IPS-NIHi7 (cell line): ENCODE measurements at regions not wholly inside any gene's neighbourhood (a gene's known extent, or its start where the extent isn't known, plus 50 kb on each side); places are given as distances from the start of the nearest gene placed in this dataset.
"Not testable (repeated sequence)": the region's sequence is repeated elsewhere in the genome, so short reads cannot be mapped to it uniquely, and the experiment has no call there.

Experiments
- DNase-seq: peaks from one replicate; pipeline ENCODE4 v3.0.0; 2012; ENCODE audit warnings: mixed read lengths; ENCODE audit errors: extremely low spot score

DNA sequence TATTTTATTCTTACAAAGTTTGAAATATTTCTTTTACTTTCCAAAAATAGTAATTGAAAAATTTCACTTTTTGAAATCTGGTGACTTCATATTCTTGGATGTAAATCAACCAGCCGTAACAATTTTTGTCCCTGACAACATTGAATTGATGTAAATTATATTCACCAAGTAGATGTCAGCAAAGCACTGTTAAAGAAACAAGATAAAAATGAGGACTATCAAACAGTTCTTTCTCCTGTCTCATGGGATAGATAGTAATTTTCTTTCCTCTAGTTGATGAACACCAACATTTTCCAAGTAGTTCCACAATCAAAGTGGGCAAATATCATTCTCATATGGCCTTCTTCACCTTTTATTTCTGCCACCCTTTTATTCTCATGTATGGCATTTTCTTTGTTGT, 1461.9 kb downstream of the MAT2B start:
- no peak for DNase-seq

DNA sequence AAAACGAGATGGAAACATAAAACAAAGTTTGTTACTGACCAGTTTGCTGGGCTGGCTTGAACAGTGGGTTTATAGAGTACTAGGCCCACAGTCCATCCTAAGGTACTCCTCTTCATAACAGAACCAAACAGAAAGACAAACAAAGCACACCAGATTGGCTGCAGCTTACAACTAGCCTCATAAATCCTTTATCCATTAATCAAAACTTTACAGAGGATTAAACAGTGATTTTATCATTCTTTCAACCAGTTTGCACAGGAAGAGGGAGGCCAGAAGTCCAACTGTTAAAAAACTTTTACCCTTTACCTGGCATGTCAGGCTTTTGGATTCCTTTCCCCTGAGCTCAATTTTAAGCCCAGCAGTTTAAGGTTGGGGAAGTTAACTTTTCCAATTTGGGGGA, 1467.6 kb downstream of the MAT2B start:
- no peak for DNase-seq

DNA sequence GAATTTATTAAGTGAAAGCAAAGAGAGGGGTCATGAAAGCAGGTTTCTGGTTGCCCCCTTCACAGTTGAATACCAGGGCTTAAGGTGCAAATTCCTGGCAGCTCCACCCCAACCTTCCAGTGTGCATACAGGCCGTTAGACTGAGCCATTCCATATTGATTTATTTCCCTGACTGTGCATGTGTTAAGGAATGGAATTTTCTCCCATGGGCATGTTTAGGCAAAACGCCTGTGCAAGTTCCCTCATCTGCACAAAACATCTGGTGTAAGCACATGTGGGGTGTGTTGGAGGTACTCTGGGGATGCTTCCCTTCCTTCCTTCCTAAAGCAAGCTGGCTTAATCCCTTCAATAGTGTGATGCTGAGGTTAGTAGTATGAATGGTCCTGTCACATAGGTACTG, 1470.6 kb downstream of the MAT2B start:
- no peak for DNase-seq

- no peak for DNase-seq
These were observed 1475.1 kb downstream of the MAT2B start for GRCh38 chr5:164980480-164980879.

GRCh38 chr5:164998142-164998541, 1492.7 kb downstream of the MAT2B start:
- no peak for DNase-seq

DNA sequence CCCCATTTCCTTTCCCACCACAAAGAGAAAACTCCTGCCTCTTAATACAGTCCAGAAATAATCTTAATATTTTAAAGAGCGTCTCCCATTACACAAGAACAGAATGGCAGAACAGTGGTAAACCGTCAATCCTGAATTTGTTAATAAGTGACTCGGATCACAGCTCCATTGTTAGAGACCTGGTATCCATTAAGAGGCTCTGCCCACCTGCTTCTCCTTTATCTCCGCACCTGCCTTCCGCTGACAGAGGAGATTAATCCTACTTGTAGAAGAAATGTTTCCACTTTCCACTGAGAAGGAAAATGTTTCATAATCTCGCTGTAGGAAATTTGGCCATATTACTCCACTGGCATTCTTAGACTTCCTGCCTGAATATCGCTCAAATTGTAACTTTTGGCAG, 1493.2 kb downstream of the MAT2B start:
- DNase-seq: peak; percentile 10

DNA sequence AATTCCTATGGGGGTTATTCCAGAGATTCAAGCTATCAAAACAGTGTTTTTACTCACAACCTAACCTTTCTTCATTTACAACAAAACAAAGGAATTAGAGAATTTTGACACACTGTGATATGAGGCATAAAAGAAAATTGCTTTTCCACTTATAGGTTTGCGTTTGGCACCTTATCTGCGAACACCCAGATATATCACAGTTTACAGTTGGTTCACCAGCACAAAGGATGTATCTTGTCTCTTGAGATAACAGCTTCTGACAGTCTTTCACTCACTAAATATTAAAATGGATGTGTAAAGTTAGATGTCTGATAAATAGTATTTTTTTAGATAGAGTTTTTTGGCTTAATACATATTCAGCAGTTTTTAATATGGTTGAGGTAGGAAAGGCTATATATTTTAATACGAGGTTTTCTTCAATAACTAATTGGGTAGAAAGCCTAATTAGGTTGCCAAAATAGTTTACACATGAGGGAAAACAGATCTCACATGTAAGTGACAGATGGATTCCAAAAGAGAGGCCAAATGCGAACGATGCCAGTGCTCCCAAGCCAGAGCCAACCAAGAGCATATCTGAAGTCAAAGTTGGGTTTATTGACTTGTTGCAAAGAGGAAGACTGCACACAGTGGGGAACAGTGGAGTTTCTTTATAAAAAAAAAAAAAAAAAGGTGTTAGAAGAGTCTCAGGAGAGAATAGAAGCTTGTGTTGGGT, 1495.2 kb downstream of the MAT2B start:
- no peak for DNase-seq

DNA sequence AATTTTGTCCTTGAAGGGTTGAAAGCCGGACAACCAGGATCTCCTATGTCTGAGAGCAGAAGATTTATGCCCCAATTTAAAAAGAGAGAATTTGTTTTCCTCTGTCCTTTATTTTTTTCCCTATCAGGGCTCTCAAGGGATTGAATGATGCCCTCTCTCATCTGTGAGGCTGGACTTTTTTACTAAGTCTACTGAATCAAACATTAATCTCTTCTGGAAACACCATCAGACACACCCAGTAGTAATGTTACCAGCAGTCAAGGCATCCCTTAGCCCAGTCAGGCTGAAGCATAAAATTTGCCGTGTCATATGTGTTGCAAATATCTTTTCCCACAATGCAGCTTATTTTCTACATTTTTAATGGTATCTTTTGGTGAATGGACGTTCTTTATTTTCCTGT, 1497.9 kb downstream of the MAT2B start:
- no peak for DNase-seq

- DNase-seq: no peak
These were observed 1498.8 kb downstream of the MAT2B start for GRCh38 chr5:165004175-165004574.

DNA sequence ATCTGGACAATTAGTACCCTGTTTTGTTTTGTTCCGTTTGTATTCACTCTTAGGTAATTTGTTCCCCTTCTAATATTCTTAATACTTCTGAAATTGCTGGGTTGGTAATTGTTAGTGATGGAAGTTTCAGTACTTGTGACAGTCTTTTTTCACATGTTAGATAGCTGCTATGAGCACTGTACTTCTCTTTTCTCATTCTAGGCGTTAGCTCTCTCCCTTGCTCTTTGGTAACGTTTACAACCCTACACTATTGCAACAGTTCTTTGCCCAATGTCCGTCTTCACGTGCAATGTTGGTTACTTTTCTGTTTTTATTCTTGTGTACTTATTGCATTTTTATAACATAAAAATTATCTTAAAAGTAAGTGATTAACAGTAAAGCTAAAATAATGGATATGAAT, 1509.0 kb downstream of the MAT2B start:
- no peak for DNase-seq

- no peak for DNase-seq
These were observed 1509.7 kb downstream of the MAT2B start for GRCh38 chr5:165015126-165015525.

GRCh38 chr5:165015547-165015946, 1510.1 kb downstream of the MAT2B start:
- no peak for DNase-seq

DNA sequence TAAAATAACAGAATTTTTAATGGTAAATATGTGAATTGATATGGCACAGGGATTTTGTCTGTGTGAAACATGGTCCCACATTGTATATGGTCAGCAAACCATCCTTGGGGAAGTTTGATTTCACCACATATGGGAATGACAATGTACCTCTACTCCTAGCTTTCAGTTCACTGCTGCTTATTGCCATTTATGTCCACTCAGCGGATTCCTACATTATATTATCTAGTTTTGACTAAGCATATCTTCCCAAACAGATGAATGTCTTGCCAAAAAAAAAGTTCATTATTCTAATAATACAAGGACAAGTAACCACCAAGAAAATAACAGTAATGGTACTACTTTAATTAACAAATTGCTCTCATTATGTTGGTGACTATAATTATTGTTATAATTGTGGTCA, 1521.6 kb downstream of the MAT2B start:
- DNase-seq: no peak

DNA sequence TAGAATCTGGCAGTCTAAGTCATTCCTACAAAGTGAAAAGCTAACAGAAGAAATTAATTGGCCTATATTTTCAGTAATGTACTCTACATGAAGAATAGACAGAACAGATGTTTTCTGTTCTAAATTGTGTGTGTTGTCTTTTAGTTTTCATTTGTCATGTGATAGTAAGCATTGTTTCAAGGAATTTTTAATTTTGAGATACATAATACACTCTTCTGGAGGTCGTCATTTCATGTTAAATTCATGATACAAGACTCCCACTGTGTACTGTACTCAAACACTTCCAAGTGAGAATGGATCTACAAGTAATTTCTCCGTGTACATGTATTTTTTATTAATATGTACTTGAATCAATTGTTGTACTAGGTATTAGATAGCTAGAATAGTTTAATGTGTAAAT, 1522.9 kb downstream of the MAT2B start:
- no peak for DNase-seq

DNA sequence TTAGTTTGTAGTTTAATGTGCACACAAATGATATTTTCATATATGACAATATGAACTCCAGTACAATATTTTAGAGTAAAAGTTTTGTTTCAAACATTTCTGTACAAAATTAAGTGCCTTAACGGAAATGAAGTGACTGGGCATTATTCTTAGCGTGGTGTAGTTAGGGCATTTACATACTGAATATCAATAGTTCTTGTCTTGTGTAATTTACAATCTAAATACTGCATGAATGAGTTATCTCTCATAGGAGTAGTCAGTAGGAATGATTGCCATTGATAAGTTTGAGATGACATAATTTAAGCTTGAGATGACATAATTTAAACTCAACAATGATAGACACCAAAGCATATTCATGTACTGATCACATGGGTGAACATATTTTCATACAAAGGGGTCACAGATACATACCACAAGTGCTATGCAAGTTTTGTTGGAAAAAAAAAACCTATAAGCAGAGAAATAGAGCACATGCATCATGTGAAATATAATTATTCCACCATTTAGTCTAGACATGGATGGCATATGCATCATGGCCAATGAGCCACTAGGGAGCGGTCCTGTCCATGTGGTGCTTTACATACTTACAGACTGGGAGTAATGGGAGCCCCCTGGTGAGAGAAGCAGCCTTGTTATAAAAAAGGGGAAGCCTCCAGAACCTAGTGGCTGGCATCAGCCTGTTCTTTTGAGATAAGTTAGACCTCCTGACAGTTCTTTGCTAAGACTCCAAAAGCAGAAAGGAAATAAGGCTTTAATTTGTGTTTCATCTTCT, 1523.9 kb downstream of the MAT2B start:
- peak; percentile 49 for DNase-seq

GRCh38 chr5:165030971-165031370, 1525.6 kb downstream of the MAT2B start:
- no peak for DNase-seq

GRCh38 chr5:165031371-165031770, 1526.0 kb downstream of the MAT2B start:
- no peak for DNase-seq

GRCh38 chr5:165035520-165035919, 1530.1 kb downstream of the MAT2B start:
- DNase-seq: no peak

DNA sequence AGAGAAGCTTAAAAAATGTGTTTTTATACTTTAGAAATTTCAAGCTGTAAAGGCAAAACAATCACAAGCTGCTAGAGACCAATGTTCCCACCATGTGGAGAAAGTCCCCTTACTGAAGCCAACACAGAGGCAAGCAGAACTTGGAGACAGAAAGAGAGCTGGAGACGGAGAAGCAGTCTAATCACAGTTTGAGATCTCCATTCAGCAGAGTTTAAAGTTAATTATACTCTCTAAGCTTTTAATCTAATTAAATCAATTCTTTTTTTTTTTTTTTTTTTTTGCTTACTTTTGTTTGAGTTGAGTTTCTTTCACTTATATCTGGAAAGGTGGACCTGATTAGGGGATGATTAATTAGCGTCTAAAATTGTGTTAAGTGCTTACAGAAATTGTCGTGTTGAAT, 1534.3 kb downstream of the MAT2B start:
- DNase-seq: no peak

- DNase-seq: not testable (repeated sequence)
These were observed 1540.5 kb downstream of the MAT2B start for GRCh38 chr5:165045941-165046340.

DNA sequence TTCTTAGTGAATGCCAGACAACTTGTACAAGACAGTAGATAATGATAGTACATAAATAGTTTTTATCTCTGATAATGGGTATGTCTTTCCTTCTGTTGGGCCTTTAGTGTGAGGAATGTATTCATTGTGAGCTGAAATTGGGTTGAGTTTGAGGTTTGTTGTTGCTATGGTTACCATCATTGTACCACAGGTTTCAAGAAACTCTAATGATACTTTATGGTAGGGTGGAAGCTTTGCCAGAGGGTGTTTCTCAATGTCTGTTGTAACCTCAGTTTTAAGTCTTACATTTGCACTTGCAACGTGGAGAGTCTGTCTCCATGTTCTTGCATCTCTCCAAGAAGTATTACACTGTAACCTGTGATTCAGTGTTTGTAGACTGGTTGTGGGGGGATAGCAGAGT, 1550.1 kb downstream of the MAT2B start:
- no peak for DNase-seq

- no peak for DNase-seq
These were observed 1551.7 kb downstream of the MAT2B start for GRCh38 chr5:165057145-165057544.

DNA sequence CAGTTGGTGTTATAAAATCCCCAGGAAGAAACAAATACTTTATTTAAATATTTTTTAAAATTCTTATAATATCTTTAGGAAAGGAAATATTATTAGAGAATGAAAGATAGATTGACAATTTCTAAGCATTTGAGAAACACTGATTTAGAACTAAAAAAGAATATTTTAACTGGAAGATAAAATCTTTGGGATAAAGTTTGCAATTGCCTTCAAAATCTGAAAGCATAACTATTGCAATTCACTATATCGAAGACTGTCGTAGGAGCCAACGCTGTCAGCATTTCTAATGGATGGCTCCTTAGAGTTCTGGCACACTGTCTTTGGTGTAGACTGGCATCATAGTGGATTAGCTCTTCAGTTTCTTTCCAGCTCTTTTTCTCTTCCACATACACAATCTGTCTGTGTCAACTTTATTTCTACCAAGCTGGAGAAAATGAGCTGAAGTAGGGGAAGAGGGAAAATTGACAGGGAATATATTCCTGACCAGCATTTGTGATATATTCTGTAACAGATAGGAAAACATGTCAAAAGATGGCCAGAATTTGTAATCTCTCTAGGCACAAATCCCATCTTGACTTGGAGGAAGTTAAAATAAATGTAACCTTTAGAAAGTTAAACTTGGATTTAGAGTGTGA, 1561.4 kb downstream of the MAT2B start:
- DNase-seq: no peak
